ENCODE measurements at regions not wholly inside any gene's neighbourhood (a gene's known extent, or its start where the extent isn't known, plus 50 kb on each side); places are given as distances from the start of the nearest gene placed in this dataset.
"Not testable (repeated sequence)": the region's sequence is repeated elsewhere in the genome, so short reads cannot be mapped to it uniquely, and the experiment has no call there.

GRCh38 chr1:149368337-149368736 lies 106.5 kb upstream of the NBPF19 start:
- WGBS = 77% methylated on average over 1 of the region's 1 CpG
- not testable (repeated sequence) for H3K27ac ChIP-seq (ENCODE audit: low read depth); H3K36me3 ChIP-seq (ENCODE audit: insufficient read depth); H3K4me3 ChIP-seq (ENCODE audit: low read depth, low read length); H3K4me1 ChIP-seq (ENCODE audit: insufficient read depth); DNase-seq (ENCODE audit: extremely low spot score)

GRCh38 chr1:149369081-149369480 lies 105.8 kb upstream of the NBPF19 start:
- not testable (repeated sequence) for H3K27ac ChIP-seq (ENCODE audit: low read depth); H3K4me3 ChIP-seq (ENCODE audit: low read depth, low read length); H3K36me3 ChIP-seq (ENCODE audit: insufficient read depth); H3K4me1 ChIP-seq (ENCODE audit: insufficient read depth); DNase-seq (ENCODE audit: extremely low spot score)
- WGBS = no CpG with 5 or more reads among the region's 1 CpG

DNA sequence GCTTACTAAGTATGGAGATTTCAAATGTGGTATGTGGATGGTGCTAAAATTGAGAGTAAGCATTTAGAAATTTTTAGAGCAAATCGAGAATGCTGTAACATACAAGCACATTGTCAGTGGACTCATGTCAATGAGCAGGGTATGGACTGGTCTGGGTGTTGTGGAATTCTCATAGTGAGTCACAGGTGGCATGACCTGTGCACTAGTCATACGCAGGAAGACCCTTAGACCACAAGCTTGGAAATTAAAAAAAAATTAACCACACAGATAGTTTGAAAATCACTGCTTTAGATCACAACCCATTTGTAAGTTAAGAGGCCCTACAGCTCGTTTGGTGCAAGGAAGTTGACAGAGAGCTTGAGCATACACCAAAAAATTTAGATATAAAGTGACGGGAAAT lies 102.9 kb upstream of the NBPF19 start:
- not testable (repeated sequence) for H3K27ac ChIP-seq (ENCODE audit: low read depth); H3K4me1 ChIP-seq (ENCODE audit: insufficient read depth); H3K4me3 ChIP-seq (ENCODE audit: low read depth, low read length); DNase-seq (ENCODE audit: extremely low spot score); H3K36me3 ChIP-seq (ENCODE audit: insufficient read depth)
- 96% methylated on average over 1 of the region's 4 CpGs for WGBS

GRCh38 chr1:149378462-149378861 lies 96.4 kb upstream of the NBPF19 start:
- not testable (repeated sequence) for DNase-seq (ENCODE audit: extremely low spot score)

GRCh38 chr1:149390173-149390926 lies 84.5 kb upstream of the NBPF19 start:
- H3K4me3 ChIP-seq (ENCODE audit: low read depth, low read length) = peak overlapping the region; percentile 49
- H3K4me1 ChIP-seq (ENCODE audit: insufficient read depth); H3K36me3 ChIP-seq (ENCODE audit: insufficient read depth); H3K27ac ChIP-seq (ENCODE audit: low read depth): not testable (repeated sequence)
- WGBS = under 1% methylated on average over 55 of the region's 69 CpGs
- DNase-seq (ENCODE audit: extremely low spot score) = peak; percentile 14

More at GRCh38 chr1:149378462-149378861, 96.4 kb upstream of the NBPF19 start:
- H3K27ac ChIP-seq (ENCODE audit: low read depth); H3K4me3 ChIP-seq (ENCODE audit: low read depth, low read length); H3K4me1 ChIP-seq (ENCODE audit: insufficient read depth); H3K36me3 ChIP-seq (ENCODE audit: insufficient read depth): not testable (repeated sequence)
- 54% methylated on average over 2 of the region's 3 CpGs for WGBS

GRCh38 chr1:149390931-149391330 lies 83.9 kb upstream of the NBPF19 start:
- DNase-seq (ENCODE audit: extremely low spot score); H3K27ac ChIP-seq (ENCODE audit: low read depth); H3K4me1 ChIP-seq (ENCODE audit: insufficient read depth); H3K36me3 ChIP-seq (ENCODE audit: insufficient read depth): not testable (repeated sequence)
- peak overlapping the region; percentile 49 for H3K4me3 ChIP-seq (ENCODE audit: low read depth, low read length)
- WGBS = 0% methylated on average over 1 of the region's 43 CpGs

DNA sequence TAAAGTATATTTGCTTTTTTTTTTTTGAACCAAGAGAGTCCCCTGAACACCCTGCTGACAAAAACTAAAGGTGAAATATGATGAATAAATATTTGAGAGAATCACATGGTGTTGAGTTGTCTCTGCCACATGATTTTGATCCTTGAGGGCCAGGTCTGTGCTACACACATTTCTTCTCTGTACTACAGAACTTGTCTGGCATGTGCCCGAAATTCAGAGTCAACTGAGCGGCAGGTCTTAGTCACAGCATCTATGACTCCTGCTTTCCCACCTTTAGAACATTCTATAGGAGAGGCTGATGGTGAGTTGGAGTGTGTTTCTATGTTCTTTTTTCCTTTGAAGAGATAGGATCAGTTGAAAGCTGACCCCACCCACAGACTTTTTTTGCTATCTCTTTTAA lies 79.0 kb upstream of the NBPF19 start:
- not testable (repeated sequence) for H3K36me3 ChIP-seq (ENCODE audit: insufficient read depth); DNase-seq (ENCODE audit: extremely low spot score); H3K4me3 ChIP-seq (ENCODE audit: low read depth, low read length); H3K27ac ChIP-seq (ENCODE audit: low read depth); H3K4me1 ChIP-seq (ENCODE audit: insufficient read depth)
- 95% methylated on average over 2 of the region's 2 CpGs for WGBS

DNA sequence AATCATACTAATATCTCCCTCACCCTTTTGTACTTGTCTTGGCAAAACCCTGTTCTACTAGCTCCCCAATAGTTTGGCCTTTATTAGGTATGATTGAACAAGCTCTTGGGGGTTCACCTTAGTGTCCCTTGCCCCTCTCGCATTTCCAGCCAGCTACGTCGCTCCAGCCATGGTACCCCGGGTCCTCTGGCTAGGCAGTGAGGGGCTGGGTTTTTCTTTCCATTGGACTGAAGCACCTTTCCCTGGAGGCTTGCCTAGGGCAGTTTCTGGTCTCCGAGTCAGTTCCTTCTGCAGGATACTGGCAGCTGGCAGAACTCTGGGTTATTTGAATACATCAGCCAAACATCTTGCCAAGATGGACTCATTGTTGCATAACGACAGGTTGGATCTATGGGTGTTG lies 76.3 kb upstream of the NBPF19 start:
- DNase-seq (ENCODE audit: extremely low spot score); H3K27ac ChIP-seq (ENCODE audit: low read depth): not testable (repeated sequence)
- 76% methylated on average over 6 of the region's 6 CpGs for whole genome bisulfite sequencing

GRCh38 chr1:149408404-149408803 lies 66.4 kb upstream of the NBPF19 start:
- H3K27ac ChIP-seq (ENCODE audit: low read depth); H3K4me1 ChIP-seq (ENCODE audit: insufficient read depth); DNase-seq (ENCODE audit: extremely low spot score); H3K36me3 ChIP-seq (ENCODE audit: insufficient read depth); H3K4me3 ChIP-seq (ENCODE audit: low read depth, low read length): not testable (repeated sequence)

More for the DNA sequence above, 76.3 kb upstream of the NBPF19 start:
- not testable (repeated sequence) for H3K4me3 ChIP-seq (ENCODE audit: low read depth, low read length); H3K4me1 ChIP-seq (ENCODE audit: insufficient read depth); H3K36me3 ChIP-seq (ENCODE audit: insufficient read depth)

DNA sequence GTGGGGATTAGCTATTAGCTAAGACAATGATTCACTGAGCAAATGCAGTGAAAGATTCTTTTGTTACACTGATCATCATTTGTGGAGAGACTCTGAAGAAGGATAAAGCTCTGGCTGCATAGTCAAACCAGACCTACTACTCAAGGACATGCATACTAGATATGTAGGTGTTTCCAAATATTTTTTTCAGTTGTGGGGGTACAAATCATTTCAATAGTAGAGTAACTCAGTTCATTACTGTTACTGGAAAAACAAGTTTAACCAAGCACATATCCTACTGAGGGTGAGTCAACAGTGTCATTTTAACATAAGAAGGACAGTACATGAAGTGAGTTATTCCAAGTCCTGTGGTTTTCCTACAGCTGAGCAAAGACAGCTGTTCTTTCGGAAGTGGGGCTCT lies 59.5 kb upstream of the NBPF19 start:
- DNase-seq (ENCODE audit: extremely low spot score); H3K27ac ChIP-seq (ENCODE audit: low read depth); H3K4me3 ChIP-seq (ENCODE audit: low read depth, low read length); H3K4me1 ChIP-seq (ENCODE audit: insufficient read depth); H3K36me3 ChIP-seq (ENCODE audit: insufficient read depth): not testable (repeated sequence)
- WGBS = no CpG with 5 or more reads among the region's 1 CpG

- not testable (repeated sequence) for H3K4me3 ChIP-seq (ENCODE audit: low read depth, low read length); H3K27ac ChIP-seq (ENCODE audit: low read depth); DNase-seq (ENCODE audit: extremely low spot score); H3K4me1 ChIP-seq (ENCODE audit: insufficient read depth); H3K36me3 ChIP-seq (ENCODE audit: insufficient read depth)
- WGBS = 99% methylated on average over 3 of the region's 3 CpGs
Observed at GRCh38 chr1:149418782-149419181, 56.1 kb upstream of the NBPF19 start.

DNA sequence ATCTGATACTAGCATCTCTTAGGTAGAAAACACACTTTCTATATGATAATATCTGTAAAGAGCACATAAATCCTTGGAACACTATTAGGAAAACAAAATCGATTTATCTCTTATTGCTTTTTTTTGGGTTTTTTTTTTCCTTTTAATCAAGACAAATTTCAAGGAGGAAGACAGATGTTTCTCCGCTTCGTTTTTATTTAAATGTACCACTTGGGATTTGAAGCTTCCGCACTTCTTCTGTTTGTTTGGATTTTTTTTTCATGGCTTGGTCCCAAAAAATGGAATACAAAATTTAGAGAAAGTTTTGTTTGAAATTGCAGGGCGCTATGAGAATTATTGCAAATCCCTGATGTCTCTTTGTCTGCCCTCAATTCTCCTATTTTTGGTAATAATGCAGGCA lies 51.7 kb upstream of the NBPF19 start:
- not testable (repeated sequence) for H3K27ac ChIP-seq (ENCODE audit: low read depth); DNase-seq (ENCODE audit: extremely low spot score); H3K4me1 ChIP-seq (ENCODE audit: insufficient read depth); H3K4me3 ChIP-seq (ENCODE audit: low read depth, low read length); H3K36me3 ChIP-seq (ENCODE audit: insufficient read depth)
- 46% methylated on average over 5 of the region's 5 CpGs for WGBS
